IPS-NIHi7 (cell line): ENCODE measurements at regions not wholly inside any gene's neighbourhood (a gene's known extent, or its start where the extent isn't known, plus 50 kb on each side); places are given as distances from the start of the nearest gene placed in this dataset.
A peak's percentile ranks its signal among the peaks of the same experiment; 100 is the strongest.
"Not testable (repeated sequence)": the region's sequence is repeated elsewhere in the genome, so short reads cannot be mapped to it uniquely, and the experiment has no call there.

Experiments used
- DNase-seq: peaks from one replicate; pipeline ENCODE4 v3.0.0; 2012; ENCODE audit warnings: mixed read lengths; ENCODE audit errors: extremely low spot score

DNA sequence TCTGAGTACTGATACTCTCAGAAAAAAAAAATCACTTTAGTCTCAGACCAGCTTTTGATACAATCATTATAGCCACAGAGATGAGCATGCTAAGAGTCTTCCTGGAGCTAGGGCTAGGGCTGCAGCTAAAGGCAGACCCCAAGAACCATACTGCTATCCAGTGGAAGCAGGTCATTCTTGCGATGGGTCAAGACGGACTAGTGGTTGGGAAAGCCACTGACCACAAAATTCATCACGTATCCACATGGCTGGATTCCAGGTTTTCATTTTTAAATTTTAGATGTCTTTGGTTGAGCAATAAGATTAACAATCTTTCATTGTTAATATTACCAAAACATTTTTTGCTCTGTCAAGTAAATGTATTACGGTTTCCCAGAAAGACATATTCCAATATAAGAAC, 598.1 kb downstream of the DNAH5 start:
- no peak for DNase-seq

DNA sequence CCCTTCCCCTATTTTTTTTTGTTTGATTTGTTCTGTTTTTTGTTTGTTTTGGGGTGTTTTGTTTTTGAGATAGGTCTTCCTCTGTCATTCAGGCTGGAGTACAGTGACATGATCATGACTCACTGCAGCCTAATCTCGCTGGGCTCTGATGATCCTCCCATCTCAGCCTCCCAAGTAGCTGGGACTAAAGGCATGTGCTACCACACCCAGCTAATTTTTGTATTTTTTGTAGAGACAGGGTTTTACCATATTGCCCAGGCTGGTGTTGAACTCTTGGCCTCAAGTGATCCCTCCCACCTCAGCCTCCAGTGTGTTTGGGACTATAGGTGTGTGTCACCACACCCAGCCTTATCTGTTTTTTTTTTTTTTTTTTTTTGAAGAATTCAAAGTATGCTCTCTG, 605.4 kb downstream of the DNAH5 start:
- no peak for DNase-seq

DNA sequence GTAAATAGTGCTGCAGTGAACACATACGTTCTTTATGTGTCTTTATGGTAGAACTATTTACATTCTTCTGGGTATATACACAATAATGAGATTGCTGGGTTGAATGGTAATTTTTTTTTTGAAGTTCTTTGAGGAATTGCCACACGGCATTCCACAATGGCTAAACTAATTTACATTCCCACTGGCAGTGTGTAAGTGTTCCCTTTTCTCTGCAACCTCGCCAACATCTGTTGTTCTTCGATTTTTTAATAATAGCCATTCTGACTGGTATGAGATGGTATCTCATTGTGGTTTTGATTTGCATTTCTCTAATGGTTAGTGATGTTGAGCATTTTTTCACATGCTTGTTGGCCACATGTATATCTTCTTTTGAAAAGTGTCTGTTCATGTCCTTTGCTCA, 609.5 kb downstream of the DNAH5 start:
- not testable (repeated sequence) for DNase-seq

DNA sequence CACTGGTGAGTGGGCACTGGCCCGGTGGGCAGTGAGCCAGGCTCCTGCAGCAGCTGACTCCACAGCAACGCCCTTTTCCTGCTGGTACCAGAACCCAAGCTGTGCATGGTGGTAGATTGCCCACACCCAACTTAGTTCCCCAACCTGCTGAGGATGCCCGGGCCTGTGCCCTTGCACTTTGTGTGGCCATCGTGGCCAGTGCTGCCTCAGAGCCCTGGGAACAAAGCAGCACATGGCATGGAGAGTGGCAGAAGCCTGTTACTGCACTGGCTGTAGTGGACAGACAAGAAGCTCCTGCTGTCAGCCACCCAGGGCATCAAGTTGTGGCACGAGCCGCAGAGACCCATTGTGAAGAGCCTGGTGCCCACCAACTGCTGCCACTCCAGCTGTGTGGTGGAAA, 612.9 kb downstream of the DNAH5 start:
- no peak for DNase-seq

DNA sequence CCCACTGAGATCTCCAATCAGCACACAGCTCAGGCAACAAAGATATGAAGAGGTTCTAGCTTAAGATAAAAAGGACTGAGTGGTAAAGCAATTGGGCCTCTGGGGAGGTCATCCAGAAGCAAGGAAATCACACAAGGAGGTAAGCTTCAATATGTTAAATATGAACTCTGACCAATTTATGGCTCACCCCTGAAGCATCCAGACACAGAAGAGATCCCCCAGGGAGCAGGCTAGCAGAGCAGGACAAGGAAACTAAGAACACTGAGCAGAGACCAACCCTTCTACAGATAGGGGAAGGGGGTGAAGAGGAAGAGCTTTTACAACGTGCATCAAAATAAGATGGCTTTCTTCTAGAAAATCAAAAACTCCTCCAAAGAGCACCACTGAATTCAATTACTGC, 616.2 kb downstream of the DNAH5 start:
- DNase-seq: no peak

DNA sequence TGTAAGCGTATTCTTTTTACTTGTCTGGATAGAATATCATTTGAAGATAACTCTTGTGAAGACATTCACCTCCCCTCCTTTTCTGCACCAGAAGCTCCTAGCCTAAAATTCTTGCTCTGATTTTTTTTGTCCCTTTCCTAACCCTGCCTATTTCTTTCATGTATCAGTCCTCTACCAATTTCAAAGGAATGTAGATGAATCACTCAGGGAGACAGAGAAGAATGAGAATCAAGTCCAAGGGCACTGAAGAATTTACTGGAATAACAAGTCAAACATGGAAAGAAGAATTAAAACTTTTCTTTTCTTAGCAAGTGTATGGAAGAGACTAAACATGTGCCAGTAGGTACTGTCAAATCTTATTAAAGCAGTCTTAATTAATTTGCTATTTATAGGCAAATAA, 618.7 kb downstream of the DNAH5 start:
- DNase-seq: no peak

DNA sequence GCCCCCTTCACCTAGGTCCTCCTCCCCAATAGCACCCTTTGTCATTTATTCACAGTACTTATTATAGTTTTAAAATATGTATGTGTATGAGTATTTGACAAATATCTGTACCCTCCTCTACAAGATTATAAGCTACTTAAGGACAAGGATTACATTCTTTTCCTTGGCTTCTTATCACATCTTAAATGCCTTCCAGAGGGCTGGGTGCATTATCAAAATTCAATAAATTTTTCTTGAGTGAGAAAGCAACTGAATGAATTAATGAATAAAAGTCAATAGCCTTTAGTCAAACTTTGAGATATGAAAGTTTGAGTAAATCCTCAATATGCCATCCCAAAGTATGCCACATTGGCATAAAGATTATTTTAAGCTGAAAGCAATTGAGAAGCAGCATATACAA, 621.7 kb downstream of the DNAH5 start:
- no peak for DNase-seq

DNA sequence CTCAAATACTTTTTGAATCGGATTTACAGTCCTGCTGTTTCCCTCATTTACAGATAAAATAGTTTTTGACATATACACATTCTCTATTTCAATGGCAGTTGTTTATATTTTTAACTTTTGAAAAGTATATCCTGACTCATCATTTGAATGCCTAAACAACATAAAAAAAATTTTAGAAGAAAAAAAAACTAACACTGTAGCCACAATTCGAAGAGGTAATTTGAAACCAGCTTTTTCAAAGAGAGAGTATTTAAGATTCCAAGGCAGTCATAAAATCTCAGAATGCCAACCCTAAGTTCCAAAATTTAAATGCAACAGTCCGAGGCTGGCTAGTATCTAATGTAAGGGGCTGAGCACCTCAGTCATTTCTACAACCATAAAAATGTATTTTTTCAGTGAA, 626.8 kb downstream of the DNAH5 start:
- DNase-seq: no peak

DNA sequence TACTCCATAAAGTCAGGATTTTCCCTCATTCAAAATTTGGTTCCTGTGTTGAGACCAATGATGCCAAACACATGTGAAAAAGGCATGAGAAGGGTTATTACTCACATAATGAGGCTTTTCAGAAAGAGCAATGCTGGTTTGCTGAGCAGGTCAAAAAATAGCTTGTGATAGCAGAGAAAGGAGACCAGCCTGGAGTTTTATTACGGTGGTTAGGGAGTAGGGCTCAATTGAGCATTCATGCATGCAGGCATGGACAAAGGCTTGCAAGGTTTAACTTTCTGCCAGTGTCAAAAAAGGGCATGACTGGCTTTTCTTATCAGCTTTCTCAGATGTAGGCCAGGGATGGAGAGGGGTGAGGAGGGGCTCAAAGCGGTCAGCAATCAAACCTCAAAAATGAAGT, 628.3 kb downstream of the DNAH5 start:
- no peak for DNase-seq

DNA sequence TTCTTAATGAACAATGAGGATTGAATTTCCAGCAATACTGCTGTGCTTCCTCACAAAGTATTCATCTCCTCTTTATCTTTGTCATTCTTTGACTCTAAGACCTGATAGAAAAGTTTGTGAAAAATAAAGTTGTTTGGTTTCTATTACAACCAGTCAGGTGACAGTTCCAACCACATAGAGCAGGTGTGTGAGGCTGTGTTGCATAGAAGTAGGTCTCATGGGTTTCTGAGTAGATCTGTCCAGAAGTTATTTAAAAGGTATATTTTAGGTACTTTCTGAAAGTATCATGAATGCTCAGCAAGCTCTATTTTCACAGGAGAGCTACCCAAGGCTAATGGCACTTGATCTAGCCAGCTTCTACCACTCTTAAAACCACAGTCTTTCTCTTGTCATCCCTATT, 637.0 kb downstream of the DNAH5 start:
- DNase-seq: no peak

DNA sequence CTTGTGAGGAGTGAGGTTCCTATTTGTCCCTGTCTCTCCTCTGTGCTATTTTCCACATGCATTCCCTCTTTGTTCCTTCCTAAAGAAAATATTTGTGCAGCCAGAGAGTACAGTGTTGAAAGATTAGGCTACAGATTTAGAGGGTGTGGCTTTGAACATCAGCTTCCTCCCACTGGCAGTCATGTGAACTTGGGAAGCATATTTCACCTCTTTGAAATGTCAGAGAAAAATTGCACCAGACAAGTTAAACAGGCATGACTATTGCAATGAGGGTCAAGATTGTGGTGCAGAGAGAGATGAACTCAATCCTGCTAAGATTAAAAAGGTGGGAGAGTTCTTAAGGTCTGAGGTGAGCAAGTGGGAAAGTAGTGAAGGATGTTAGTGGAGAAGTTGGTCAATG, 641.0 kb downstream of the DNAH5 start:
- DNase-seq: no peak

DNA sequence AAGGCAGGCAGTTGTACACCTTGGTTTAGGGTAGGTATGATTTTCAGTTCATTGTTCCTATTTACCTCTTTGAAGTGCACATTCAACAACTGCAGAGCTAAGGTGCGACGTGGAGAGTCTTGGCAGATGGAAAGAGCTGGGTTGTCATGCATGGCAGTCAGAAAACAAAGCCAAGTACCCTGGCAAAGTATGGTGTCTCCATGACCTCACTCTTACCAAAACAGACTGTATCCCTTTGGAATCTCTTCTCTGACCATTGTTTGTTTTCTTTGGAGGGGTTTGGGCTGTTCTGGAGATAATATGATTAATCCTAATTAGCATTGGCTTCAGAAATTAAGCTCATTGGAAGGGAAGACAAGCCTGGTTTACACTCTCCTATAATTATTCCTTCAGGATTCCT, 665.7 kb downstream of the DNAH5 start:
- DNase-seq: no peak

DNA sequence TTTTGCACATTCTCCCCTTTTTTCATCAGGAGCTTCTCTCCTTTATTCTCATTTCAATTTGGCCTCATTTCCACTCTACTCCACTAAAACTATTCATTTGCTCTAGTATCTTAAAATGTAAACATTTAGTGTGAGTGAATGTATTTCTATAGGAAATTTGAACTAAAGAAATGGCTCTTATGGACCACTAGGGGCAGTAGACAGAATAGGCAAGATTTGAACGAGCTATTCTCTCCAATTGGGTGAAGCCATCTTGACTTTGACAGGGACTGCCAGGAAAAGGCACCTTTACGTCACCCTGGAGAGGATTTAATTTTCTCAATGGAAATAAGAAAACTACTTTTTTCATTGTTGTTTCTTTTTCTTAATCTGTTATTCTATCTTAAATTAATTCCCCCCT, 666.3 kb downstream of the DNAH5 start:
- no peak for DNase-seq

DNA sequence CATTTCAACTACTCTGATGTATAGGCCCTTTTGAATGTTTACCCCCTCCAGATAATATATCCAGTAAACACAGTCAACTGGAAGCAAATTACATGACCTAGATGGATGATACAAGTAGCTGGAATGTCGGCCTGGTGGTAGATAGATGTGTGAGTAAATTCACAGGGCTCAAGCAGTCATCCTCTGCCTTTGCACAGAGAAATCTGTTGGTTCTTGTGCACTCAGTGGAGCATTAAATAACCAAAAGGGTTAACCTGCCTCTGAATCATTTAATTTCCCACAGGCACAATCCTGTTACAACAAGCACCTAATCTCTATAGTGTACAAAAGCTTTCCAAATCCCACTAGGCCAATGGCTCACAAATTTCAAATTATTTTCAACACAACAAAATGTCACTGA, 668.3 kb downstream of the DNAH5 start:
- DNase-seq: no peak

DNA sequence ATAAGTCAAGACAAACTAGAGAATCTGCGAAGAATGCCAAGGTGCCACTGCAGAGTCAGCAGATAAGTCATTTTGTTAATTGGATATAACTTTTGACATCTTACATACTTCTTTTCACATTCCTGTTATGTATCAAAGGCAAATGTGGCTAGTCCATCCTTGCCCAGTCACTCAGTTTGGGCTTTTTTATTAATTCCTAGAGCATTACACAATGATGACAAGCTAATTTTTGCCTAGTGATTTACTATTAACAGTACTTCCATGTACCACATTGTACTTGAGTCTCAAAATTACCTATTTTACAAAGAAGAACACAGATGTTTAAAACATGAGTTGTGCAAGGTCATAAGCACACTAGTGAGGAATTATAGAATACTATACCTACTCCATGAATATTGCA, 680.8 kb downstream of the DNAH5 start:
- no peak for DNase-seq

DNA sequence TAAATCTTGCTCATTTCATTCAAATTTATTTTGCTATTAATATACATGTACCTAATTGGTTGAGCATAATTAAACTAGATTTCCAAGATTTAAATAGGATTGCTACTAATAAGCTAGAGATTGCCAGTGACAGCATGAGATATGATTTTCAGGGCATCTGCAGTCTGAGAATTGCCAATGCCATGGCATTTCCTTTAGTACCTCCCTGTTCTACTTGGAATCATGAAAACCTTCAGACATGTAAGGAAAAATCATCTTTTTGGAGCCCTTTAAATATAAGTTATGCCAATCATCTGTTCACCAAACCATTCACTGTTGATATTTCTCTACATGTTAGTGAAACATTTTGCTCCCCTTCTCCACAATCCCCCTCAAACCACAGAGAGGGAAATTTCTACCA, 691.4 kb downstream of the DNAH5 start:
- DNase-seq: no peak

DNA sequence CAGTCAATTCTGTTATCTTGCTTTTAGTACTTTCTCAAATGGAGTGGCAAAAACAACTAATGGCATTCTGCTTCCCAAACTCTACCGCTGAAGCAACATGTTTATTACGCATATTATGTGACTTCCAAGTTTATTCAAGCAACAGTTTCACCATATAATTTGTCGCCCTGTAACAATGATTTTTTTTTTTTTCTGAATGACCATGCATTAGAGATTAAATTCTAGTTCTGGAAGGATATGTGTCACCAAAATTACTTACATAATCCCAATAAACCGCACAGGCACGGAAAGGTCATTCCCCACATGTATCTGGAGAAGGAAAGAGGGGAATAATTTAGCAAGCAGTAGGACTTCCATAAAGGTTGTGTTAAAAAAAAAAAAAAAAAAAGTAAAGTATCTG, 691.8 kb downstream of the DNAH5 start:
- no peak for DNase-seq

DNA sequence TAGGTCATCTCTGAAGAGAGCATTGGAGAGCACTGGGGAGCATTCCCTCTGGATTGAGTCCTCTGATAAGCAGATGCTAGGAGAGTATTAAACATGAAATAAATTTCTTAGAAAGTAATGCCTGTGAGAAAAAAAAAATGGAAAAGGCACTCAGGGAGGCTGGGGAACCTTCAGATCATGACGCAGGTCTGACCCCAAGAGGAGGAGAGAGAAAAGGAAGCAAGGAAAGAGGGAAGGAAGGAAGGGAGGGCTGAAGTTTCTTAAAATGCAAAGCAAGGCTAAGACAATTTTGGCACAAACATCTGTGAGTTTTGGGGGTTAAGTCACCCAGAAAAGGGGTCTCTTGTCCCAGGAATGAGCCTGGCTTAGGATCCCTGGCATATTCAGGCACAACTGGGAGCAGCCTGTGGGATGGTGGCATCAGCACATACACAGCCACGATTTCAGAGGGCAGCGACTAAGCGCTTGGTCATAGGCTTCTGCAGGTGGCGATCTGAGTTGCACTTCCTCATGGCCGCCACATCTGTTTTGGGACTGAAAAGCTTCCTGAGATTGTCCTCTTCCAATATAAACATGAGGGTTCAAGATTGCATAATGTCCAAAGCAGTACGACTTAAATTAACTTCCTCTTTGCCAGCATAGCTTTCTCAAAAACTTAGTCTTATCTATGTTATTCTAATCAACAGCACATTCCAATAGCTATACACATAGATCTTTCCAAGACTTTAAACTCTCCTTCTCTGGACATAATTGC, 692.7 kb downstream of the DNAH5 start:
- peak; percentile 12 for DNase-seq

DNA sequence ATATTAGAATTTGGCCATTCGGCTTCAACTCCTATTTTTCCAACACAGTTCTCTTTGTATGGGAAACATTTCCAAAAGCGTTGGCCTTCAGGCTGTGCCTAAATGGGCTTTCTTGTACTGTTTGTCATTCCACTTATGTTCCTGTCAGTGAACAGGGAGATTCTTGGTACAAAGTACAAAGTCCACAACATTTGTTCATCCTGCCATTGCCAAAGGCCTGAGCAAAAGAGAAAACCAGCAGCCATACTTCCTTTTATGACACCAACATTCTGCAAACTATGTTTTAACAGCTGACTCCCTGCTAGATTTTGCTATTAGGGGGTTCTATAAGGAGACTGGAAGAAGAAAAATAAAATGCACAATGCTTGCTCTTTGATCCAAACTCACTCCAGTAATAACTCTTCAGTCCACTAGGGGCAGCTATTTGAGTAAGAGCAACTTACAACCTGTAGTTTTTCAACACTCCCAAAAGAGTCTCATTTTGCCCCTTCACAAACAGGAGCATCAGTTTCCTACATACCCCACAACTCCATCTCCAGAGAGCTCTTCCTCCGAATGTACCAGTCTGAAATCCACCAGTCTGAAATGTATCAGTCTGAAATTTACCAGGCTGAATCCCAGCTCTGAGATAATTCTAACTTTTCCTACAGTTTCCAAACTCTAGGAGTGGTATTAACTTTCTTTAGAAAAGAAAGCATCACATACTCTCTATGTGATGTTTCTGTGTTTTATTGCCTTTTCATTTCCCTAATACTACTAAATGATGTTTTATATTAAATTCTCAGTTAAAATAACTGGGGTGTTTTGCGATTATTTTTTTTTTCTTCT, 693.8 kb downstream of the DNAH5 start:
- peak; percentile 51 for DNase-seq

DNA sequence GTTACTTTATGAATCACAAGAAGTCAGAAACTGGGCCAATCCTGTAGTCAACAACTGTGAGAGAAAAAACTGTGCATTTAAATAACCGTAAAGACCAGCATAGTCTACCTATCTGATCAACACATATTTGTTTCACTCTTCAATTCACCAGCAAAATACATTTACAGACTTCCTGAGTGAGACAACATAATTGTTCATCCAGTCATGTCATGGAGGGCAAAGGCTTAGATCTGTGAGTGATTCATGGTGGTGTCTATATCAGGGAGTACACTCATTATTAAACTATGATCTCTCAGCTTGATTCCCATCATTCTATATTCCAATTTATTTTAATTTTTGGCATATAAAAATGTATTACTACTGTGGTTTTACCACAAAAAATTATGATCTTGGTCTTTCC, 694.6 kb downstream of the DNAH5 start:
- DNase-seq: no peak

DNA sequence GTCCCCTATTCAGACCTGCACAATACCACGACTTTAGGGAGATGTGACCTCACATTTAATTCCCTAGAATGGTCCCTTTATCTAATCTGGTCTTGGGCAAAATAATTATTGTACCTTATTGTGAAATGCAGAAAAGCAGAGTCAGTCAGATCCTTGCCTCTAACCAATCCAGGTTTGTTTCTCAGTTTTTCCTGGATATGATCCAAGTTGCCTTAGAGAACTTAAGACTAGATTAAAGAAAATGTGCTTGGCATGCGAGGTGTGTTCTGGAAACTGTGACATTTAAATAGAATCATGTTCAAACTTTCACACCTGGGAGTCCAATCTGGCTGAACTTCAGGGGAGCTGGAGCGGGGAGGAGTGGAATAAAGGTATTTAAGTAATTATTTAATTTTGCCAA, 696.2 kb downstream of the DNAH5 start:
- no peak for DNase-seq

DNA sequence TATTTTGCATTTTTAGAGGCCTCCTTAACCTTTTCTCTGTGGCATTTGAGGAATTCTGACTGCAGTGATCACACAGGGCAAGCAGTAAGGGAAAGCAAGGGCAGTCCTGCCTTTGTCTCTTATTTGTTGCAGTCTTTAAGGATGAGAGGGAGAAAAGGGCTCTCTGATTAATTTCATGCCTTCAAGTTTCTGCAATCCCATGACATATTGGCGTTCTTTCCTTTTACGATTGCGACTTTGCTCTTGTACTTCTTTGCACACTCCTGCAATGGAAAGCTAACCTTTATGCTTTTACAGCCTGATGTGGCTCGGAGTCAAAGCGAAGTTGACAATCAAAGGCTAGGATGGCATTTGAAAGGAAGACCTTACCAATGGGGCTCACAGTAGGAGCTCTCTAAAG, 698.4 kb downstream of the DNAH5 start:
- peak; percentile 14 for DNase-seq

DNA sequence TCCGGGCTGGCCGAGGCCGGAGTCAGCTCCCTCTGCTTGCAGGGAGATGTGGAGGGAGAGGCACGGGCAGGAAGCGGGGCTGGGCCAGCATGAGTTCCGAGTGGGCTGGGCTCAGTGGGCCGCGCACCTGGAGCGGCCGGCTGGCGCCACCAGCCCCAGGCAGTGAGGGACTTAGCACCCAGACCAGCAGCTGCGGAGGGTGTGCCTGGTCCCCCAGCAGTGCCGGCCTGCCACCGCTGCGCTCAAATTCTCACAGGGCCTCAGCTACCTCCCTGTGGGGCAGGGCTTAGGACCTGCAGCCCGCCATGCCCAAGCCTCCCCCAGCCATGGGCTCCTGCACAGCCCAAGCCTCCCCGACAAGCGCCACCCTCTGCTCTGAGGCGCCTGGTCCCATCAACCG, 700.3 kb downstream of the DNAH5 start:
- no peak for DNase-seq
